SK-N-SH treated with all-trans-retinoic acid at 6 μM for 48 hours (cell line): ENCODE measurements at regions not wholly inside any gene's neighbourhood (a gene's known extent, or its start where the extent isn't known, plus 50 kb on each side); places are given as distances from the start of the nearest gene placed in this dataset.

Experiments
- ESRRG ChIP-seq: fragments of 250-450 bp; sonication (Bioruptor Pico); IDR thresholded peaks from 2 replicates; pipeline ENCODE4 v1.6.1; 2021; ENCODE audit warnings: mild to moderate bottlenecking
- RARB ChIP-seq: fragments of 250-450 bp; sonication (Bioruptor Pico); IDR thresholded peaks from 2 replicates; pipeline ENCODE4 v1.8.0; 2021; ENCODE audit warnings: mild to moderate bottlenecking, moderate library complexity
- SNAI2 ChIP-seq: fragments of 250-450 bp; sonication (Bioruptor Pico); IDR thresholded peaks from 2 replicates; pipeline ENCODE4 v1.5.0; 2020; ENCODE audit warnings: mild to moderate bottlenecking, moderate library complexity
- TCF4 ChIP-seq: fragments of 250-450 bp; sonication (Bioruptor Pico); IDR thresholded peaks from 2 replicates; pipeline ENCODE4 v1.8.0; 2021; ENCODE audit warnings: mild to moderate bottlenecking, moderate library complexity, borderline replicate concordance
- ZFP3 ChIP-seq: fragments of 250-450 bp; sonication (Bioruptor Pico); IDR thresholded peaks from 2 replicates; pipeline ENCODE4 v1.5.0; 2020; ENCODE audit warnings: mild to moderate bottlenecking, moderate library complexity
- ZFP30 ChIP-seq: fragments of 450-650 bp; formaldehyde crosslinking; IDR thresholded peaks from 2 replicates; pipeline ENCODE4 v1.5.0; 2022; ENCODE audit warnings: mild to moderate bottlenecking, moderate library complexity

GRCh38 chr6:144435602-144436426 lies 150.7 kb downstream of the UTRN start:
- no peak for TF ChIP-seq ZFP3 (CRISPR knock-in tag)
- TF ChIP-seq SNAI2 (CRISPR knock-in tag): no peak
- no peak for TF ChIP-seq TCF4
- TF ChIP-seq ZFP30: no peak
- TF ChIP-seq ESRRG (CRISPR knock-in tag): no peak
- TF ChIP-seq RARB (CRISPR knock-in tag): no peak
